ENCODE measurements at regions not wholly inside any gene's neighbourhood (a gene's known extent, or its start where the extent isn't known, plus 50 kb on each side); places are given as distances from the start of the nearest gene placed in this dataset.

- TF ChIP-seq ZNF274 (IDR thresholded peaks at IDR 0.05; ENCODE audit: low read depth, low read length) (no peak), YY1 (IDR thresholded peaks at IDR 0.05; ENCODE audit: insufficient read depth, insufficient read length) (no peak)
Observed at GRCh38 chr18:40412410-40412809, 1542.6 kb upstream of the PIK3C3 start.

All from NT2/D1 (cell line).